GM18907 (cell line): ENCODE measurements at regions not wholly inside any gene's neighbourhood (a gene's known extent, or its start where the extent isn't known, plus 50 kb on each side); places are given as distances from the start of the nearest gene placed in this dataset.
A peak's percentile ranks its signal among the peaks of the same experiment; 100 is the strongest.
"Not testable (repeated sequence)": the region's sequence is repeated elsewhere in the genome, so short reads cannot be mapped to it uniquely, and the experiment has no call there.

ENCODE experiments used
- ATAC-seq: cut with Tn5 transposase; IDR thresholded peaks from one replicate; pipeline ENCODE4 v1.9.1; 2021; ENCODE audit warnings: mild to moderate bottlenecking, moderate library complexity; ENCODE audit not compliant: unreplicated experiment

DNA sequence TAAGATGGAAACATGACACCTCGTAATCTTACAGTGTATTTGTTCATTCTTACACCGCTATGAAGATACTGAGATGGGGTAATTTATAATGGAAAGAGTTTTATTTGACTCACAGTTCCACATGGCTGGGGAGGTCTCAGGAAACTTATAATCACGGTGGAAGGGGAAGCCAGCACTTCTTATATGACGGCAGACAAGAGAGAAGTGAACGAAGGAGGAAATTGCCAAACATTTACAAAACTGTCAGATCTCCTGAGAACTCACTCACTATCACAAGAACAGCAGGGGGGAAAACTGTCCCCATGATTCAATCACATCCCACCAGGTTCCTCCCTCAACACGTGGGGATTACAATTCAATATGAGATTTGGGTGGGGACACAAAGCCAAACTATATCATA lies 282.3 kb downstream of the HGF start:
- no peak for ATAC-seq

DNA sequence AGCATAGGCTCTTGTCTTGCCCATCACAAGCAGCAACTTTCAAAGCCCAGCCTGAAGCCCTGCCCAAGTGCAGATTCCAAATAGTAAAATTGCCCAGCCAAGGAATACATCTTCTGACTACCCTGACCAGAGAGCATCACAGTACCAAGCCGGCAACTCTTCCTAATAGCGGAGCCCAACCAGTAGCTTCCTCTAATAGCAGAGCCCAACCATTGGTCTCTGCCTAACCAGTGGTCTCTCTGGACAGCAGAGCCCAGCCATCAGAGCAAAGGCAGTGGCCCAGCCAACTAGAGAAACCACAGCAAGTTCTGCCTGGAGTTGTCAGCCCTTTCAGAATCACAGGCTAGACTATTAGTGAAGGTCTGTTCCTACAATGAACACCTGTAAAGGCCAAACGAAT lies 285.6 kb downstream of the HGF start:
- ATAC-seq: no peak

DNA sequence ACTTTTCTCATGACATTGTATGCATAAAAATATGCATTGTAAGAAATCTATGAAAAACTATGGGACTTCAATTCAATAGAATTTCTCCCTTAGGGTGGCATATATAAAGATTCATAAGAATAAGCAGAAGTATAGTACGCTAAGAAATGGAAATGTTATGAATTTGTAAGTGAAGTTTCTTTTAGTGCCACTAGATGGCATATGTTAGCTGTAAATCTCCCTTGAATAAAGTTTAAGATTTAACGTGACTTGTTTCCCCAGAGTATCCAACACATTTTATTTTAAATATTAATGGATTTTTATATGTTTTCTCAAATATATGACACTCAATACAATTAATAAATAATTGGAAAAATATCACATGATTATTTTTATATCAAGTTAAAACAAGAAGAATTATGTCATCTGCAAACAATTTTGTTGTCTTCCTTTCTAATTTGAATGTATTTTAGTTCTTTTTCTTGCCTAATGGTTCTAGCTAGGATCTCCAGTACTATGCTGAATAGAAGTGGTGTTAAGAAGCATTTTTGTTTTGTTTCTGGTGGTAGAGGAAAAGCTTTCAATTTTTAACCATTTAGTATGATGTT lies 287.2 kb downstream of the HGF start:
- peak; percentile 72 for ATAC-seq

DNA sequence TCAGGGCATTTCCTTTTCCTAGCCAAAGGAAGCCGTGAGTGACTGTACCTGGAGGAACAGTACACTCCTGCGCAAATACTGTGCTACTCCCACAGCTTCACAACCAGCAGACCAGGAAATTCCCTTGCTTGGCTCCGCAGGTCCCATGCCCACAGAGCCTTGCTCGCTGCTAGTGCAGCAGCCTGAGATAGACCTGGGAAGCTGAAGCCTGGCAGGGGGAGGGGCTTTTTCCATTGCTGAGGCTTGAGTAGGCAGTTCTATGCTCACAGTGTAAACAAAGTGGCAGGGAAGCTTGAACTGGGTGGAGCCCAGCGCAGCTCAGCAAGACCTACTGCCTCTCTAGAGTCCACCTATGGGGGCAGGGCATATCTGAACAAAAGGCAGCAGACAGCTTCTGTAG lies 291.2 kb downstream of the HGF start:
- no peak for ATAC-seq

DNA sequence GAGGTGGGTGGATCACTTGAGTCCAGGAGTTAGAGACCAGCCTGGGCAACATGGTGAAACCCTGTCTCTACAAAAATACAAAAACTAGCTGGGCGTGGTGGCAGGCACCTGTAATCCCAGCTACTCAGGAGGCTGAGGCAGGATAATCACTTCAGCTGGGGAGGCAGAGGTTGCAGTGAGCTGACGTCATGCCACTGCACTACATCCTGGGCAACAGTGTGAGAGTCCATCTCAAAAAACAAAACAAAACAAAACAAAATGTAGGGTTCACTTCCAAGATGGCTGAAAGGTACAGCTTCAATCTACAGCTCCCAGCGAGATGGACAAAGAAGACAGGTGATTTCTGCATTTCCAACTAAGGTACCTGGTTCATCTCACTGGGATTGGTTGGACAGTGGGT lies 291.6 kb downstream of the HGF start:
- not testable (repeated sequence) for ATAC-seq

DNA sequence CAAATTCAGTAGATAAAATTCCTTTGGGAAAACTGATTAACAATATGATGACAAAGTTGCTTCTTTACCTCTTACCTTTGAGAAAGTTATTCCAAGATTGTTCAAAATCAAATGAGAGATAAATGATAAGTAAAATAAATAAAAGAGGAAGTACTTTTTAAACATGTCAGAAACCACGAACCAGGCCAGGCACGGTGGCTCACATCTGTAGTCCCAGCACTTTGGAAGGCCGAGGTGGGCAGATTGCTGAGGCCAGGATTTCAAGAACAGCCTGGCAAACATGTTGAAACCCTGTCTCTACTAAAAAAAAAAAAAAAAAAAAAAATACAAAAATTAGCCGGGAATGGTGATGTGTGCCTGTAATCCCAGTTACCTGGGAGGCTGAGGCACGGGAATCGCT lies 296.6 kb downstream of the HGF start:
- no peak for ATAC-seq

DNA sequence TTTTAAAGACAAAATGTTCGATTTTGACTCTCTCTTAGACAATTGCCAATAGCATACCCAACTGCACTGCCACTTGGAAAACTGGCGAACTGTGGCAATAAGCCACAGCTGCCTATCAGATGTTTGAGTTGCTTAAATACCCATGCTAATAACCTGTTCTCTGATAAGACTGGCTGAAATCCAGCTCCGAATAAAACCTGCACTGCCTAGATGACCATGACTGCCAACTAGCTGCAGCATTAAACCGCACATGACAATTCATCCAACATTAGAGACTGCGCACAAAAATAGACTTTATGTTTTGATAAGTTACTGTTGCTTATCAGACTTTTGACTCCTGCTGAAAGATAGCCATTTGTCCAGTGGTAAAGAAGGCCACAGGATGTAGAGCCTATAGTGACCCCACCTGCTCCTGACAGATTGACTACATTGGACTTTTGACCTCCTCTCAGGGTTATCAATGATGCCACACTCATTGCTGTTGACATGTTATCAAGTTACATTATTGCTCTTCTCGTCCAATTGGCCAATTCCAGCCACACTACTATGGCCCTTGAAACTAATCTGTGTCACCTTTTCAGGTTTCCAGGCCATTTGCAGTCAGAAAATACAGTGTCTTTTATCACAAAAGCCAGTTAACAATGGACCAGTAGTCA lies 299.0 kb downstream of the HGF start:
- no peak for ATAC-seq

DNA sequence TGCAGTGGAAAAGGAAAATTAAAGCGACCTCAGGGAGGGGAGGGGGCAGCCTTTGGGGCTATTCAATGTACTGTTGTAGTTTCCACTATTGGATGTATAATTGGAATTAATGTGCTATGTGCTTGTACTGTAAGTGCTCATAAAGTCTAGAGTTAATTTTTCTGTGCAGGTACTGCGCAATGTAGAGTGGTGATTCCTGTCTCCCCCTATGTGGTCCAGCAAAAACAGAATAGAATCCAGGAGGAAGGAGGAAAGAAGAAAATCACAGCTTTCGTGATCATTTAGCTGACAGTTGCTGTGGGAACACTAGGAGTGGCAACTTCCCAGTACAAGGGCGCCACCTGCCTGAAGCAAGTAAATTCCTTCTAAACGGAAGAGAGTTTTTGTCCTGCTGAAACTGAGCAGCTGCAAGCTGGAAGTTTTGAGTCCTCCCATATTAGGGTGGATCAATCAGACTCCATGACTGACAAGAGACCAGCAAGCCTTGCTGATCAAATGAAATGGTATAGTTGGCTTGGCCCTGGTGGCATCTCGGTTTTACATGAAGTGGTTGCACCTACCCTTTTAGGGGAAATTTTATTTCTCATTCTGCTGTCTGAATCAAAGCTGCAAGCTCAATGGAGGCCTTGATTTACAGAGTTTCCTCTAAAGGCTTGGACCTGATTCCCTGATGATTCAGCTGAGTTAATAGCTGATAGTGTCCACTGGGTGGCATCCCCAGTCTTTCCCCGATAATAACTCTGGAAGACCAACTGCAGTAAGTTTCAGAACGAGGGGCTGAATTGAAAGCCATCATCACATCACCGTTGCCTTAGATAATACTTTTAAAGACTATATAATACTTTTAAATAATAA lies 299.8 kb downstream of the HGF start:
- ATAC-seq: no peak

DNA sequence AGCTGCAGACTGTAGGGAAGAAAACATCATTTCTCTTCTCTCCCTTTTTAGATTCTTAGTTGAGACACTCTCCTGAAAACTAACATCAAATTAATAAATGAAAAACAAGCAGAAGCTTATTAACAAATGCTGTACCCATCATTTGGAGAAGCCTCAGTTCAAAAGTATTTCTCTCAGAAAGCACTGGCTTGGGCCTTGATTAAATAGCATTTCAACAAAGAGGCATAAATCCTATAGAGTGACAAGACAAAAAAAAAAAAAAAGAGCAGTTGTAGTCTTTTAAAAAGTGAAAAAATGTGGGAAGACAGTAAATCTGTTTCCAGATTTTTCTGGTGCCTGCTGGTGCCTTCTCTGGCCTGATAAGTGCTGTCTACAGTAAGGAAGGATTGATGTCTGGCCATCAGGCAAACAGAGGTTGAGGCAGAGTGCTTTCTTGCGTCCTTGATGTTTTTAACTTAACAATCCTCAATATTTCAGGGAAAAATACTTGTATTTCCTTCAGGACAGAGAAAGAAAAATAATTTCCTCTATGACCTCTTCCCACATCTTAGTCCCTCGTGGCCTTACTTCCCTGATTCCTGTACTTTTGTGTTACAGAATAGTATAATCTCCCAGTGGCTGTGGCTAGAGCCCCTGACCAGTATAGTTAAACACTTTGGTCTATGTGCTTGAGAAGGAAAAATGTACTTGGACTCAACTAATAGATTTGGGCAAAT lies 300.5 kb downstream of the HGF start:
- no peak for ATAC-seq

DNA sequence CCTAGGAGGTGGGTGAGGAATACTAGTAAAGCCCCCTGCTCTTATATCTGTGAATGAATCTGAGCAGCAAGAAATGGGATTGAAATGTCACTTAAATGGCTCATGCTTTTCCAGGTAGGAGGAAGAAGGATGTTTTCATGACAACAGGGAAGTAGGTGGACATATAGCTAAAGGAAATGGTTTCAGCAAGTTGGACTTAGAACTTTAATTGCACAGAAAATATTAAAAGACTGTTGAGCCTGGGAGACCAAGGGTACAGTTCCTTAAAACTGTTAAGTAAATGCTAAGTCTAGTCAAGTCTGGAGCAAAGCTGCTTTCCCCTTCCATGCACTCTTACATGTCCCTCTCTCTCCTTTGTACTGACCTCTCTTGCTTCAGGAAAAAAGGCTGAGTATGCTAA lies 301.3 kb downstream of the HGF start:
- no peak for ATAC-seq

DNA sequence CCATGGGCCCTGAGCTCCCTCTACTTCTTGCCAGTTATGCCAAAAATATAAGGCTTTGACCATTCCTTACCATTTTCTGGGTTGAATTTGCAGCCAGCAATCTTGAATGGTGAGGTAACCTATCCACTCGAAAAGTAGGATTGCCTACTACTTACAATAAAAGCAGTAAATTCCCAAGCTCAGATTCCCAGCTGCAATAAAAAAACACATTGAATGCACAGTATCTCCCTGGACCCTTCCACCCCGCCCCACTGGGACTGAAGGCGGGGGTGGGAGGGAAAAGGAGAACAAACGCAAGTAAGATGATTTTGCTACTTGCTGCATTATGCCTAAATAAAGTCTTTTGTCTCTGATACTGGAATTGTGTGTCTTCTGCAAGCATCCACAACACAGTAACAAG lies 301.9 kb downstream of the HGF start:
- ATAC-seq: no peak

DNA sequence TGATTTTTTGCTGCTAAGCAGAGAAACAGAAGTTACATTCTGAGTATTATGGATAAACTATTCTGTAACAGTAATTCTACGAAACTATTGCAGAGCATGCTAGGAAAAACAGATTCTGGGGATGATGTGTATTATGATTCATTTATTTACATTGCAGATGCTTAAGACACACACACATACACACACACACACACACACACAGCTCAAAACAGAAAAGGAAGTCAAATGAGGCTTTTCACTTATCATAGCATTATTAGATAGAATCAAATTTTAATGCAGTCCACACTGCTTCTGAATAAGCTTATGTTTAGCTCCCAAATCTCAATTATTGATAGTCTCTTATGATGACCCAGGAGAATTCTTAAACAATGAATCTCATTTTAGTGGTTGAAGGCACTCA lies 307.2 kb downstream of the HGF start:
- ATAC-seq: no peak

DNA sequence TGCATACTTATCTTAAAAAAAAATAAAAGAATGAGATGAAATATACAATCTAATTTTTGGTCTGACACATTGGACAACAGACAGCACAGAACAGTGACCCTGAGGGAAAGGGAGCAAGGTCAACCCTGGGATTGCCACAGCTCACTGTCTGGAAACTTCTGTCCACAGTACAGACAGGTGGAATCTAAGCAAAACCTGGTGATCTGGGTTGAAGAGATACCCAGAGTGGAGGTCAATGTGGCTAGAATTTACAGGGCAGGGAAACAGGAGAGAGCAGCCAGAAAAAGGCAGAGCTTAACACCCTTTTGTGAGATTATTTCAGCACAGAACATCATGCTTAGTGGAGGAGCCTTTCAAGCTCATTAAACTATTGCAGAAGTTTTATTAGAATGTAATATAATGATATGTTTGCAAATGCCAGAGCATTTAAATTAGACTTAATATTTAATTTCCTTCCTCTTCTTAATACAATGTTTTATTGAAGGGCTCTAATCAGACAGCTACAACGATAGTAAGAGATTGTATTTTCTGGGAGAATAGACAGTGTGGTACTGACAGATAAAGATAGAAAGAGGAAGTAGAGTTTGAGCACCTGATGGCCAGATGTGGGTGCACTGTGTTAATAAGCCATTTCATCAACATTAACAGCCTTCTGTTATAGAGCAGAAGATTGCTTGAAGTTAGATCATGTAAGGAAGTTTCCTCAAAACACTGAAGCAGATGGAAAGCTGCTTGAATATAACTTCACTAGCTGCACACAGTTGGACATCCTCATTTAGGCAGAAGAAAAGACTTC lies 309.4 kb downstream of the HGF start:
- no peak for ATAC-seq

DNA sequence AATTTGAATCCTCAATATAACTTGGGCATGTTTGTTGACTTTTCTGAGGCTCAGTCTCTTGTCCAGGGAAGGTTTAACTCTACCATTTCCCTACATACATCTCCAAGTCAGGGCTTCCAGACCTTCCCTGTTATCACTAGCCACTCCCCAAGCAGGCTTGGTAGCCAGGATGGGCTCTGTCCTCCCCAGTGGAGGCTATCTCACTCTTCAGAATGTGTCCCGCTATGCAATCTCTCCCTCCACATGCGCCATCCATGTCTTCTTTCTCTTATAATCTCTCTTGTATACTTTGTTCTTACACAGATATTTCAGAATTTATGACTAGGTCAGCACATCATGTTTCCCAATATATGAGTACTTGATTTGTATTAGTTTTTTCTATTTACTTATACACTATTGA lies 310.4 kb downstream of the HGF start:
- no peak for ATAC-seq

DNA sequence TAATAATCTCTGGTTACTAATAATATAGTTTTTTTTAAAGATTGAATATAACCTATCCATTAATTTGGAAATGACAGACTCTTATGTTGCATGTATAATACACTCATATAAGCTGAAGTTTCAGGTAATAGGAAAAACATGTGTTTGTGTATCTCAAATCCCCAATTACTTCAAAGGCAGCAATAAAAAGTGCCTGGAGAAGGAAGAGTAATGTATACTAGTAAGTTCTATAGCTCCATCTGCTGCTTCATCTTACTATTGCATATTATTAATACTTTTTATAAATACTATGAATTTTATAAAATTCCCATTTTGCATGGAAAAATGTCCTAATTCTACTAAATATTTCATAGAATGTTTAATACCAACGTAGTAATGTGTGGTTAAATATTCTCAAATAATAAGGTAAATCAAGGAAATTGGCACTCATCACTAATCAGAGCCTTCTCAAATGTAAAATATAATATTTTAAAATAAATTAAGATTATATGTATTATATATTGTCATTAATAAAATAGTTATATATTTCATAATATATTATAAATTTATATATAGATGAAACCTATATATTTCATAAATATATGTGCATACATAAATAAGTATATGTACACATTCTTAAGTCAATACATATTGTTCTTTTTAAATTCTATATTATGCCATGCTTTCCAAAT lies 311.9 kb downstream of the HGF start:
- ATAC-seq: no peak

DNA sequence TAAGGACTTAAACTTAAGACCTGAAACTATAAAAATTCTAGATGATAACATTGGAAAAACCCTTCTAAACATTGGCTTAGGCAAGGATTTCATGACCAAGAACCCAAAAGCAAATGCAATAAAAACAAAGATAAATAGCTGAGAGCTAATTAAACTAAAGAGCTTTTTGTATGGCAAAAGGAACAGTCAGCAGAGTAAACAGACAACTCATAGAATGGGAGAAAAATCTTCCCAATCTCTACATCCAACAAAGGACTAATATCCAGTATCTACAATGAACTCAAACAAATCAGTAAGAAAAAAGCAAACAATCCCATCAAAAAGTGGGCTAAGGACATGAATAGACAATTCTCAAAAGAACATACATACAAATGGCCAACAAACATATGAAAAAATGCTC lies 316.1 kb downstream of the HGF start:
- ATAC-seq: not testable (repeated sequence)

DNA sequence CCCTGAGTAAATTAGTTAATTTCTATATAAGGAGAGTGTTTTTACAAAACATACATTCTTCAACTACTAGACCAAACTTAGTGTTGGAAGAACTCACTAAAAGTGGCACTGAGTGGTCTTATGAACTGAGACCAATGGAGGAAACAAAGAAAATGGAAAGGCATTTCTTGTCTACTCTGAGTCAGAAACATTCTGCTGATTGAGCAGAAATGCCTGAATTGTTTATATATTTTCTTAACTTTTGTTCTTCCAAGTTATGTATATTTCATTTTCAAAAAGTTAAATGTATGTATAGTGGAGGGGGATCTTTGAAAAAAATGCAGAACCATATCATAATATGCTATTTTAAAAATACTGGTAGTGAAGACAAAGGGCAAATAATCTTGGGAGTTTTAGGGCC lies 320.7 kb downstream of the HGF start:
- no peak for ATAC-seq

DNA sequence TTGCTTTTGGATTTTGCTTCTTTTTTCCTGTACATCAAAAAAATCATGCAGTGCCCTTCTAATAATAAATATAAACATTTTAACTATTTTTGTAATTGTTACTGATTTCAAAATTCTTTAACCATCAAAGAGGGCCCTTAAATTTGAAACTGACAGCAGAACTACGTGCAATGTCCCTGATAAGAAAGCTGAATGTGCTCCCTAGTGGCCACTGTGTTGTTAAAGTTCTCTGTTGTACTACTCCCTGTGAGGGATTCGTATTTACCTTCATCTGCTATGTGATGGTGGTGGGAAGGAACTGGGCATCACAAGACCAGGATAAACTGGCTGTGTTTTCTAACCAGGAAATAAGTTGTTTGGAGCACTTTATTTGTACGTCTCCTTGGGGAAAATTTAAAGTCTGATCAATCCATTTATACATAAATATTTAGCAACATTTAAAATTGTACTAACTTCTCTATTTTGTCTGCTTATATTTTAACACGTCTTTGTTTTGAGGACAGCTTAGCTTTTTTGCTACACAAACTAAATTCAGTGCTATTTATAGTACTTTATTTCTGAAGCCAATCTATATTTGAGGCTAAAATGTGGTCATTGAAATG lies 322.4 kb downstream of the HGF start:
- ATAC-seq: no peak

DNA sequence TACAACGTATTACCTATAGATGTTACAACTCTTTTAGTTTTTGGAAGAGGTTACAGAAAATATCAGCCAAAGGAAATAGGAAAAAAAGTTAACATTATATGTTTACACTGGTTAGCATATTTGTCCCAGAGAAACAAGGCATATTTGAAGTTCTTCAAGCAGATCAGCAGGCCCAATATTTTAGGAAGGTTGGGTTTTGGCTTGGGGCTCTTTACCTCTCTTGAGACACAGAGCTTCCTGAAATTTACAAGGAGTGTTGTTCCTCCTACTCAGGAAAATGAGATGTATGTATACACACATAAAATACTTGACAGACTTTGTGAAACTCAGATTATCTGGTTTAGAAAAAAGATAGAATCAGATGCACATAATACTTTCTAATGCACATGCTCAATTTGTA lies 323.6 kb downstream of the HGF start:
- ATAC-seq: no peak

DNA sequence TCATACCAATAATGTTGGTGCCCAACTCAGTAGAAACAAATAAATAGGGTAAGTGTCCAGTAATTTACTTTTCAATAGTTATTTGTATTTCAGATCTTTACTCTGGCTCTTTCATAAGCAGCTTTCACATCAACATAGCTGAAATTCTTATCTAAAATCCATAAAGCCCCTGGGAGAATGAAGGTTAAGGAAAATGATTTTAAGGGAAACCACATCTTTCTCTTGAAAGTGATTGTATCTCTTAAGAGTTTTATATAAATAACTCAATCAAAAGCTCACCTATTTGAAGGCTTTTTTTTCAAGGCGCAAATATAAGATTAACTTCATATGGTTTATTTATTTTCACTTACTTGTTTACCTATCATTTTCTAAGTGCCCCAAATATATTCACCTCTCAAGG lies 324.4 kb downstream of the HGF start:
- ATAC-seq: no peak
